Activated CD8-positive, alpha-beta memory T cell treated with anti-CD3 and anti-CD28 coated beads for 48 hours (primary cell): ENCODE measurements at regions not wholly inside any gene's neighbourhood (a gene's known extent, or its start where the extent isn't known, plus 50 kb on each side); places are given as distances from the start of the nearest gene placed in this dataset.

Experiments used
- DNase-seq, 3 experiments: peaks; one replicate each; pipeline ENCODE4 v3.0.0-alpha.2; 2020; ENCODE audit warnings: low read depth in 2 of 3, low spot score in 2 of 3

DNA sequence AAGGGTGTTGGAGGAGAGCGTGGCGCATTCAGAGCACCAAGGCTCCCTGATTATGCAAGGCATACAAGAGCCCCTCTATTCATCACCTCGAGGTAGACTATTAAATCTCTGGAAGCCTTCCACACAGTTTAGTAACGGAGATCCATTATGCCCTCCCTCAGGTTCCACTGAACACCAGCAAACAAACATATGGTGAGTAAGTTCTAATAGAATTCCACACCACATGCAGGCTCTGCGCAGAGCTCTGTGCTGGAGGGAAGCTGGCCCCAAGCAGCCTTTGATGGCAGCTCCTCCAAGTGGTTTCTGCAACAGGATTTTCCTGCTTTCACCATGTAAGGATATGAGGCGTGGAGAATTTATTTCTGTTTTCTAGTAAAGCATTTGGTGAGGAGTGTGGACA, 238.6 kb downstream of the C1D start:
- no peak for DNase-seq

DNA sequence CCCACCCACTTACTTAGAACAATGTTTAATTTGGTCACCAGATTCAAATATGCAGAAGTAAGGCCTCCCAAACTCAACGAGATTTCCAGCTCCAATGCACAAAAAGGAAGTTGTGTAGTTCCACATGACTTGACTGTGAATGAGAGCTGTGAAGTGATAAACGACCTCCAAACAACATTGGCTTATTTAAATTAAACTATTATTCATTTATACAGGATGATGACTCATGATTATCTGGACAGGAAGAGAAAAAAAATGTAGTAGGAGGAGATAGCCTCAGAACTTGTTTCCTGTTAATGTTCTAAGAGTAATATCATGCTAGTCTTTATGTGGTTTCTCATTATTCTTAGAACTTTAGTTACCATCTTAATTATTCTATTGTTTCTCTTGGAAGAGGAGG, 237.3 kb downstream of the C1D start:
- DNase-seq: no peak

GRCh38 chr2:67828066-67828465, 234.7 kb downstream of the C1D start:
- no peak for DNase-seq

DNA sequence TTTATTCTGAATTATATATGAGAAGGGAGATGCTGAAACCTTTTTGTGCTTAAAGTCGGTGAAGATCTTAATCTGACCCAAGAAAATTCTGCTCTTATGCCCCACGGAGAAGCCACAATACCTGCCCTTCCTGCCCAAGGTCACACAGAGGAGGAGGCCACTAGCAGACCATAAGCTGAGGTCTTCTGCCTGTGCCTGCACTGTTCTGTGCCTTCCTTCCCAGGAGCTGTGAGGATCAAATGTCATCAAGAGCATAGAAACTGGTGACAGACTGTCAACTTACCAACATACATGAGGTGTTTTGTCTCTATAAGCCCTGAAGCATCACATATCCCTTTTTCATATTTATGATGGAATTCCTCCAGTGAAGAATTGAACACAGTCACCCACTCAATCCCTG, 233.3 kb downstream of the C1D start:
- no peak for DNase-seq

GRCh38 chr2:67833632-67834031, 229.2 kb downstream of the C1D start:
- DNase-seq: no peak

DNA sequence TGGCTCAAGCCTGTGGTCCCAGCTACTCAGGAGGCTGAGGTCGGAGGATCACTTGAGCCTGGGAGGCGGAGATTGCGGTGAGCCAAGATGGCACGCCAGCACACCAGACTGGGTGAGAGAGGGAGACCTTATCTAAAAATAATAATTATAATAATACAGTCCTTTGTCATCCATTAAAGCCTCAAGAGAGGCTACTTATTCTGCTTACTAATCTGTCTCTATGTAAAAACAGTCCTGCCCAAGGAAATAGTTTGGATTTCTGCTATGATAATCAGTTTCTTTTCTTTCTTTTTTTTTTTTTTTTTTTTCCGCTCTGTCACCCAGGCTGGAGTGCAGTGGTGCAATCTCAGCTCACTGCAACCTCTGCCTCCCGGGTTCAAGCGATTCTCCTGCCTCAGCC, 228.3 kb downstream of the C1D start:
- DNase-seq: no peak

- no peak for DNase-seq
These were observed 227.5 kb downstream of the C1D start for GRCh38 chr2:67835266-67835665.

GRCh38 chr2:67836866-67837265, 225.9 kb downstream of the C1D start:
- no peak for DNase-seq

GRCh38 chr2:67838205-67838604, 224.6 kb downstream of the C1D start:
- DNase-seq: no peak

- DNase-seq: no peak
These were observed 223.6 kb downstream of the C1D start for GRCh38 chr2:67839242-67839641.

DNA sequence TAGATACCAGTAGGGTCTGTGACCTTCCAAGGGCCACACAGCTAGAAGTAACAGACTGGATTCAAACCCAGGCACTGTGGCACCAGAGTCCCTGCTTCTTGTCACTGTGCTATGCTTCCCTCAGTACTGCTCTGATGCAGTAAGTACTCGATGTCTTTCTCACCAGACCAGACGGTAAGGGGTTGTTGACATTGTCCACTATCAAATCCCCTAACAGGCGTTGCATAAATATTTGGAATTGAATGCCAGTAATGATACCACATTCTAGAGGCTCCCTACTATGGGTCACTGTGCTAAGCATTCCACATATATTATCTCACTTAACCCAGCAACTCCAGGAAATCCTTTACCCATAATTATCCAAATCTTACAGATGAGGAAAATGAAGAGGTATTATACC, 223.1 kb downstream of the C1D start:
- no peak for DNase-seq

GRCh38 chr2:67840460-67841068, 222.2 kb downstream of the C1D start:
- no peak for DNase-seq

- DNase-seq: no peak
These were observed 221.1 kb downstream of the C1D start for GRCh38 chr2:67841711-67842110.

GRCh38 chr2:67842375-67842959, 220.3 kb downstream of the C1D start:
- DNase-seq: no peak

DNA sequence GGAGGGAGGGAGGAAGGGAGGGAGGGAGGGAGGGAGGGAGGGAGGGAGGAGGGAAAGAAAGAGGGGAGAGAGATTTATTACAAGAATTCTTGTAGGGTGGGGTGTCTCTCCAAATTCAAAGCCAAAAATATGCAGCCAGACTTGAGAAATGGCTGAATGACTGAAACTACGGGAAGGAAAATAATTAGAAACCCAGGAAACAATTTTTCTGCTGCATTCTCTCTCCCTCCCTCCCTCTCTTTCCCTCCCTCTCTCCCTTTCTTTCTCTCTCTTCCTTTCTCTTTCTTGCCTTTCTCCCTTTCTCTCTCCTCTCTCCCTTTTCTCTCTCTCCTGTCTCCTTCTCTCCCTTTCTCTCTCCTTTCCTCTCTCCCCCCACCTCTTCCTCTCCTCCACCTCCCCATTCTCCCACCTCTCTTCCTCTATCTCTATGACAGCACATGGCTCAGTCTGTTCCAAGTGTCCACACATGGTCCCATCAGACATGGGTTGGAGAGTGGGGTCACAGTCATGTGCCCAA, 218.7 kb downstream of the C1D start:
- no peak for DNase-seq

DNA sequence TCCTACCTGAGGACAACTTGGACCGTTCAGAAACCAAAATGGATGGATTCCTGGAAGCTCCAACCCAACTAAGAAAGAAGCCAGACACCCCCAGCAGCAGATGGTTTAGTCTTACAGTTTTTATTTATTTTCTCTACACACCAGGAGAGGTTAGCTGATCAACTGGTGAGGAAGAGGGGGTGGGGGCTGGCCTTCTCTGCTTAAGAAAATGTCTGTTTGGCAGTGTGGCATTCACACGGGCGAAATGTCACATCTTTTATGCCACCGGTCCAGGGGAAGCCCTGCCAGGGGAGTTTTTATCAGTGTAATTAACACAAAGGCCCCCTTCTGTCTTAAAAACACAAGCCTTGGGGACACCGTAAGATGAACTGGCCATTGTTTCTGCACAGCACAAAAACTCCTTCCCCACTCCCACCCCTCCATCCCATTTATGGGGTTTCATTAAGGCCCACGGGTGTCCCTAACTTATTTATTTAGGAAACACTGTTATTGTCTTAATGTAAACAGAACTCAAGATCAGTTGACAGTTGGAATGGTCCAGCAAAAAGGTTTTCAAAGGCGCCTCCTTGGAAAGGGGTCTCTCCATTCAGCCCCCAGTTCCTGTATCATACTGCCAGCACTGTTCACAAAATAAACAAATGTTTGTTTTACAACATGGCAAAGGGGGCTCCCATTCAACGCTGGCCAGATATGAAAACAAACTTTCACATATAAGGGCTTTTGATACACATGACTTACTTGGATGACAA, 217.0 kb downstream of the C1D start:
- no peak for DNase-seq

DNA sequence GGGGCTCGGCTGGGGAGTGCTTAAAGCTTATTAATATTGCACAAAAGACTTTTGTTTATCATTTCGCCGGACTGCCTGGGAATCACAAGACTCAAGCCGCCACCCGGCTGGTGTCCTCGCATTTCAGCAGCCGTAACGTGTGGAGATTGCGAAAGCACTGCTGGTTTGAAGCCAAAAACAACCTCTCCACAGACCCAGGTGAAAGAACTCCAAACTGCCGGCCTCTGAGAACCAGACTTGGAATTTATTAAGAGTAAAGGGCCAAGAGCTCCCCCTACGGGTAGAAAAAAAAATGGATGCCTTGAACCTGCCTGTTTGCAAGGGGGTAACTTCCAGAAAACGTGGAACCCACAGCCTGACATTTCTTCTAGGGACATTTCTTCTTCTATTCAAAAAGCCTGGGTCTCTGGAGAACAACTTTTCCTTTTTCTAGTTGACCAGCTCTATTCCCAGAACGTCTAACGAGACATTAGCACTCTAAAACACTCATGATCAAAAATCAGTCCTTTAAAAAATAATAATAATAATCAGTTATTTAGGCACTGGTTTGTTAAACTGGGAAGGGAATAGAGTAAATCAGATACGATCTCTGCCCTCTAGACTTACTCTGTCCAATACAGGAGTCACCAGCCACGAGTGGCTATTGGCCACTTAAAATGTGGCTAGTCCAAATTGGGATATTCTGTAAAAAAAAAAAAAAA, 216.3 kb downstream of the C1D start:
- peak in 1 of 3 experiments; percentile 11 for DNase-seq

DNA sequence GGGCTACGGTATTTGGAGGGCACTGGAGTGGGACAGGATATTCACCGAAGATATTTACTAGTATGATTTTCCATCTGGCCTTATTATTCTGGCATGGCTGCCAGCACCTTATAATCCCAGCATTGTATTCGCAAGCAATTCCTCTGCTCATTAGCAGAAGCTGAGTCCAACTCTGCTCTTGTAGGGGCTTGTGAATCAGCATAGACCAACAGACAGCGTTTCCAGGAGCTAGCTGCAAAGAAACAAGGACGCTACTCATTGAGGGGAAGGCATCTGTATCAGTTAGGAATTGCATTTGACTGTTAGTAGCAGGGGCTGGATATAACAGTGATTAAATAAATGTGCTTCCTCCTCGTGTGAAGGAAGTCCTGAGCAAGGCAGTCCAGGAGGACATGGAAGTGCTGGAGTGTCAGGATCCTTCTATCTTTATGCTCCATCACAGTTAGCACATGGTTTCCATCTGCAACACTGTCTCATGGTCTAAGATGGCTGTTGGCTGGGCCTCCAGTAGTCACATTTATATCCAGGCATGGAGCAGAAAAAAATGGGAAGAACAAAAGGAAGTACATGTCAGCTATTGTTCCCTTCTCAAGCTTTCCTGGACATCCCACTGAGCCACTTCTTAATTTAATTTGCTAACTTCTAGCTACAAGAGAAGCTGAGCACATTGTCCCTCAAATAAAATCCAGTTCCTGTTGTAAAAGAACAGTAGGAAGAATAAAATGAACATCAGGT, 214.1 kb downstream of the C1D start:
- DNase-seq: no peak

DNA sequence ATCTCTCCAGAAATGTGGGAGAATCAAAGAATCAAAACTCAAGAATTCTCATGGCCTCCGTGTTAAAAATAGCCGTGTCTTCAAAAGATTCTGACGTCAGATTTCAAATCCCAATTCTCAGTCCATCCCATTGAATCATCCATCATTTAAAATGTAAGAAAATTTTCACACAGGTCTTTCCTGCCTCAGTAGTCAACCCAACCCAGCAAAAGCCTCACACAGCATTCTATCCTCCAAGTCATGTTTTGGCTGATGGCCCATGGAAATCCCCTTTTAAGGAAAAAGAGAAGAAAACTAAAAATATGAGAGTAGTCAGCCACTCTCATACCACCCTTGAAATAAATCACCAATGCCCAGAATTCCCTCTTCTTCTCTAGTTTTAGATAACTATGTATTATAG, 211.8 kb downstream of the C1D start:
- DNase-seq: no peak

- no peak for DNase-seq
These were observed 210.6 kb downstream of the C1D start for GRCh38 chr2:67851956-67852824.
